GM12892 (cell line): ENCODE measurements at regions not wholly inside any gene's neighbourhood (a gene's known extent, or its start where the extent isn't known, plus 50 kb on each side); places are given as distances from the start of the nearest gene placed in this dataset.
"Not testable (repeated sequence)": the region's sequence is repeated elsewhere in the genome, so short reads cannot be mapped to it uniquely, and the experiment has no call there.

Experiments
- DNase-seq: peaks from one replicate; pipeline ENCODE4 v3.0.0; 2011; ENCODE audit not compliant: insufficient read length
- FAIRE-seq: peaks from 2 replicates; lab custom pipeline; 2011; peaks lifted over from hg19 to GRCh38; lab: Jason Lieb, UNC
- POLR2A ChIP-seq: IDR thresholded peaks from 2 replicates; pipeline ENCODE4 v1.6.1; 2011; ENCODE audit warnings: low read depth, low read length, control low read depth
- POLR2AphosphoS5 ChIP-seq: IDR thresholded peaks from 2 replicates; pipeline ENCODE4 v1.6.1; 2011; ENCODE audit warnings: low read depth, low read length, control low read depth
- TAF1 ChIP-seq: IDR thresholded peaks from 2 replicates; pipeline ENCODE4 v1.6.1; 2011; ENCODE audit warnings: low read depth, mild to moderate bottlenecking, control low read depth, low read length, borderline replicate concordance

GRCh38 chr12:125989696-125990095 lies 924.5 kb downstream of the AACS start:
- TF ChIP-seq POLR2AphosphoS5 (no peak), TAF1 (no peak), POLR2A (no peak)
- no peak for FAIRE-seq
- DNase-seq, result no peak

DNA sequence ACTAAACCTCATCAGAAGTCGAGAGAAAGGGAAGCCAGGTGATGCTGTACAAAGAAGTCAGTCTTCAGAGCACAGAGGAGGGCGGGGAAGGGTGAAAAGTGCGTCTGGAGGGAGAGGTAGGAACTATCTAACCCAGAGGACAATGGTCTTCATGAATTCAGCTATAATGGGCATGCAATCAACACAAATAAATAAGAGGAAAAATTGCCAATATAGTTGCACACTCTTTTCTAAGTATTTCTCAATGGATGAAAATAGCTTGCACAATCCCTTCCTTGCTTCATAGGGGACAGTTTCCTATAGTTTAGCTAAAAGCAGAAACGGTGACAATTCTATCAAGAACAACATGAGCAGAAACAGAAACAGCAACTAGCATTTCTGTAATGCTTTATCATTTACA lies 931.2 kb downstream of the AACS start:
- TF ChIP-seq TAF1 (no peak), POLR2AphosphoS5 (no peak), POLR2A (no peak)
- FAIRE-seq, result no peak
- DNase-seq, result no peak

DNA sequence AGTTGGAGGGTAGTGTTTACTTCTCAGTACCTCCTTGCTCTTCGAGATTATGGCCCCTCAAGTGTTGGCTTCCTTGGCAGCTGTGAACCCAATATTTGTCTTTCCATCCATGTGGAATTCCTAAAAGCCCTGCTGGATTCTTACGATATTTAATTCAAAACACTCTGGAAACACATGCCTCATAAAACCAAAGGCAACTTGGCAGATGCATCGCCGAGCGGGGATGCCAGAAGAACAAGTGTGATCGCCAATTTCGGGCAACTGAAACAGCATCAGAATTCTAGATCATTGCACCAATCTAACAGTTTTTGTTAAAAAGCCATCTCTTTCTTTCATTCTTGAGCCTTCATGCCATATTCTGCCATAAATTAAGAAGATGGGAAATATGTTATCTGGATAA lies 934.4 kb downstream of the AACS start:
- FAIRE-seq (no peak), DNase-seq (no peak)
- no peak for TF ChIP-seq TAF1
- no peak for TF ChIP-seq POLR2A
- no peak for TF ChIP-seq POLR2AphosphoS5

DNA sequence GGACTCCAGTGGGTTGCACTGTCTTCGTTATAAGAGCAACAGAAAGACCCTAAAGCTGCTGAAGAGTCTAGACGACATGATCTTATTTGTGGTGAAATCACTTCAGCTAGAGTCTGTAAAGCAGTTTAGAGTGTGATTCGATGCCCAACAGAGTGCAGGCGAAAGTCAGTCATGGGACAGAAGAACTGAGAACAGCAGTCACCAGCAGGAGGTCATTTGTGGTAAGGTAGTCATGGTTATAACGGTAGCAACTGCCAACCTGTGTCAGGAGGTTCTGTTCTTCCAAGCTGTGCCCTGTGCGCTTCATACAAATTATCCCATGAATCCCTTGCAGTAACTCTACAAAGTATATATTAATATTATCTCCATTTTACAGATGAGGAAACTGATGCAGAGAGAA lies 954.1 kb downstream of the AACS start:
- TF ChIP-seq POLR2A, result no peak
- no peak for TF ChIP-seq POLR2AphosphoS5
- no peak for TF ChIP-seq TAF1
- no peak for FAIRE-seq
- no peak for DNase-seq

DNA sequence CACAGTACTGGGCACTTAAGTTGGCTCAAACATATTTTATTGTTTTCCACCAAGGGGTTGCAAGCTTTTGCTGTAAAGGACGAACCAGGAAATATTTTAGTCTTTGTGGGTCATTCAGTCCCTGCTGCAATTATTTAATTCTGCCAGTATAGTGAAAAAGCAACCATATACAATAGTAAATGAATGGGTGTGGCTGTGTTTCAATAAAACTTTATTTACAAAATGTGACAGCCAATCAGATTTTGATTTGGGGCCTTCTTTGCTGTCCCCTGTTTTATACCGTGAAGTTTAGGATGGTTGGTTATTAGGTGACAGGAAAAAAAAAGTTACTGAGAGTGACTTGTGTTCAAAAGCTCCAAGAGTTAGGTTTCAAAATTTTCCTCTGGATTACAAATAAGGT lies 956.4 kb downstream of the AACS start:
- TF ChIP-seq POLR2AphosphoS5 (no peak), POLR2A (no peak), TAF1 (no peak)
- DNase-seq (no peak), FAIRE-seq (no peak)

DNA sequence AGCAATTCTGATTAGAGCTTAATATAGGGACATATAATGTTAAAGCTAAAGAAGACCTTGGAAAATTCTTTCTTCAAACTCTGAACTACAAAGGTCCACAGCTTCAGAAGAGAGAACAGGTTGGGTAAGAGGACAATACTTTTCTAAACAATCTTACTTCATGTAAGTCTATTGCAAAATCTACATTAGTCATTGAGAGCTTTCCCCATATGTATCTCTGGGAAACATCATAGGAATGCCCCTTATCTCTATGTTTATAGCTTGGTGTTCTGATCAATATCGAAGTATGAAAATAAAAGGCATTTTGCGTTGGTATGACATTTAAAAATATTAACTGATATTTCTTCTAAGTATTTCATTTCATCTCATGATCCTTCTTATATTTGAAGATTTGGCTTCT lies 962.6 kb downstream of the AACS start:
- FAIRE-seq (no peak), DNase-seq (no peak)
- TF ChIP-seq POLR2AphosphoS5 (no peak), TAF1 (no peak), POLR2A (no peak)

DNA sequence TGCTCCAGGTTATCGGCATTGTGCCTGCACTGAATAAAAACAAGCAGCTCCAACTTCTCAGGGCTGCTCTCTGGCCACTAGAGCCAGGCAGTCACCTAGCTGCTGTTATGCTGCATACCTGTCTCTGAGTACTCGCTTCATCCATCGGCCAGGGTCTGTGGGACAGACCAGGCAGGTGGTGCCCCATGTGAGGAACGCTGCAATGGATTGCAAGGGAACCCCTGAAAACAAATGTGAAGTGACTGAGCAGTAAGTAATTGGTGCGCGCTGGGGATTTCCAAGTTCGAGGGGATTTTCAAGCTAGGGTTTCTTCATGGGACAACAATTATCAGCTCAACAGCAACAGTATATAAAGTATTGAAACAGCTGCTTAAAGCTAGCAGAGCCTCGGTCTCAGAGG lies 965.3 kb downstream of the AACS start:
- FAIRE-seq (no peak), DNase-seq (no peak)
- TF ChIP-seq POLR2AphosphoS5 (no peak), POLR2A (no peak), TAF1 (no peak)

- FAIRE-seq (no peak), DNase-seq (no peak)
- TF ChIP-seq TAF1 (no peak), POLR2A (no peak), POLR2AphosphoS5 (no peak)
Measured at GRCh38 chr12:126033751-126034150, 968.5 kb downstream of the AACS start.

GRCh38 chr12:126036348-126036747 lies 971.1 kb downstream of the AACS start:
- TF ChIP-seq POLR2A, result no peak
- no peak for TF ChIP-seq TAF1
- TF ChIP-seq POLR2AphosphoS5, result no peak
- DNase-seq (no peak), FAIRE-seq (no peak)

DNA sequence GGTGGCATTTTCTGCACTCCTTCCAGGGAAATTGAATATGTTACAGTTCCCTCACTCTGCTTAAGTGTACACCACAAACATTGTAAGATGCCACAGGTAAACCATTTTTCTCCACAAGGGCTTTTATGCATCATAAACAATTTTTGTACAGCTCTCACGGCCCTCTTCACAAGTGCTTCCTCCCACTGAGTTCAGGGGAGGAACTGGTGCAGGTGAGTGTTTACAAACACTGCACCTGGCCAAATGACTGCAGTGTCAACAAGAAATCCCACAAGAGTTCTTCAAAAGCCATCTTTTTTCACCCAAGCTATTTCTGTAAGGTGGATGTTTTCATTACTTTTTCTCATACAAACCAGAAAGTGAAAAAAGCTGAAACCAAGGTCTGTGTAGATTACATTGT lies 973.2 kb downstream of the AACS start:
- FAIRE-seq (no peak), DNase-seq (no peak)
- no peak for TF ChIP-seq POLR2A
- TF ChIP-seq POLR2AphosphoS5, result no peak
- TF ChIP-seq TAF1, result no peak

- FAIRE-seq (no peak), DNase-seq (no peak)
- no peak for TF ChIP-seq POLR2AphosphoS5
- TF ChIP-seq POLR2A, result no peak
- TF ChIP-seq TAF1, result no peak
Measured at GRCh38 chr12:126040307-126040706, 975.1 kb downstream of the AACS start.

- FAIRE-seq (no peak), DNase-seq (no peak)
- TF ChIP-seq TAF1, result no peak
- no peak for TF ChIP-seq POLR2AphosphoS5
- TF ChIP-seq POLR2A, result no peak
Measured at GRCh38 chr12:126042286-126042685, 977.1 kb downstream of the AACS start.

DNA sequence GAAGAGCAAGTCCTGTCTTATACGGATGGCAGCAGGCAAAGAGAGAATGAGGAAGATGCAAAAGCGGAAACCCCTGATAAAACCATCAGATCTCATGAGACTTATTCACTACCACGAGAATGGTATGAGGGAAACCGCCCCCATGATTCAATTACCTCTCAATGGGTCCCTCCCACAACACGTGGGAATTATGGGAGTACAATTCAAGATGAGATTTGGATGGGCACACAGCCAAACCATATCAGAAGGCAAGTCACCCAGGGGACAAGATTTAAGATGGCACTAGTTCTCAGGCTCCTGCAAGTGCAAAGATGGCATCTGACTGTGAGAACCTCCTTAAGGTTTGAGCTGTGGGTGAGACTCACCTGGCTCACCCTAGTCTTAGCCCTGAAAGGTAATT lies 984.3 kb downstream of the AACS start:
- DNase-seq, FAIRE-seq: not testable (repeated sequence)
